Osteocyte (in vitro differentiated cells): ENCODE measurements at regions not wholly inside any gene's neighbourhood (a gene's known extent, or its start where the extent isn't known, plus 50 kb on each side); places are given as distances from the start of the nearest gene placed in this dataset.

Experiments
- DNase-seq: peaks from one replicate; pipeline ENCODE4 v3.0.0; 2021; ENCODE audit warnings: mixed read lengths; ENCODE audit not compliant: unreplicated experiment; ENCODE audit errors: extremely low spot score
- H3K27ac Mint-ChIP-seq: one replicate; pipeline ENCODE4 v1.8.0; 2021; ENCODE audit warnings: mild to moderate bottlenecking, mixed read lengths; ENCODE audit not compliant: unreplicated experiment
- H3K27me3 Mint-ChIP-seq: one replicate; pipeline ENCODE4 v1.8.0; 2021; ENCODE audit warnings: mixed read lengths; ENCODE audit not compliant: unreplicated experiment
- H3K36me3 Mint-ChIP-seq: one replicate; pipeline ENCODE4 v1.8.0; 2021; ENCODE audit warnings: mixed read lengths; ENCODE audit not compliant: unreplicated experiment
- H3K4me1 Mint-ChIP-seq: one replicate; pipeline ENCODE4 v1.8.0; 2021; ENCODE audit warnings: mixed read lengths; ENCODE audit not compliant: unreplicated experiment
- H3K4me3 Mint-ChIP-seq: one replicate; pipeline ENCODE4 v1.8.0; 2021; ENCODE audit warnings: mild to moderate bottlenecking, moderate library complexity, mixed read lengths; ENCODE audit not compliant: unreplicated experiment
- H3K9me3 Mint-ChIP-seq: one replicate; pipeline ENCODE4 v1.8.0; 2021; ENCODE audit warnings: mixed read lengths; ENCODE audit not compliant: unreplicated experiment
- TF ChIP-seq, protein P1 (sequence below): fragments of 200-600 bp; sonication (generic); IDR thresholded peaks from 2 replicates; pipeline ENCODE4 v1.5.0; 2021; ENCODE audit warnings: antibody characterized with exemption, mild to moderate bottlenecking, moderate library complexity

DNA sequence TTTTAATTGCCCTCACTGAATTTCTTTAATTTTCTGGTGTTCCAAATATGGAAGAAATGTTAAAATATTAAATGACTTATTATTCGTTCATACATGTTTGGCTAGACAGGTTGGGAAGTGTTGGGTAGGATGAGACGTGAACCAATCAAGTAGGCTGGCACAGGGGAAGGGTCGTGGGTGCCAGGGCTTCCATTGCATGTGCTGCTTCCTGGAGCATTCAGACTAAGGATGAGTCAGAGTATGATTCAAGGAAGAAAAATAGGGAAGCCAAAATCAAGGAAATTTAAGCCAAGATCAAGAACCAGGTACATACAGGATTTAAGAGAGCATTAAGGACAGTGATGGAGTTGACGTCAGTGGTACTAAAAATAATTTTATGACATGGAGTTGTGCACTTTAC lies 2068.0 kb downstream of the MAT2B start:
- Mint-ChIP-seq H3K4me1 (no peaks in the 10 kb centered on the region), H3K27ac (no peak overlapping the region), H3K36me3 (no peaks in the 10 kb centered on the region), H3K9me3 (peaks cover 22% of the 10 kb centered on the region), H3K4me3 (no peak overlapping the region), H3K27me3 (no peaks in the 10 kb centered on the region)
- TF ChIP-seq, protein P1, sequence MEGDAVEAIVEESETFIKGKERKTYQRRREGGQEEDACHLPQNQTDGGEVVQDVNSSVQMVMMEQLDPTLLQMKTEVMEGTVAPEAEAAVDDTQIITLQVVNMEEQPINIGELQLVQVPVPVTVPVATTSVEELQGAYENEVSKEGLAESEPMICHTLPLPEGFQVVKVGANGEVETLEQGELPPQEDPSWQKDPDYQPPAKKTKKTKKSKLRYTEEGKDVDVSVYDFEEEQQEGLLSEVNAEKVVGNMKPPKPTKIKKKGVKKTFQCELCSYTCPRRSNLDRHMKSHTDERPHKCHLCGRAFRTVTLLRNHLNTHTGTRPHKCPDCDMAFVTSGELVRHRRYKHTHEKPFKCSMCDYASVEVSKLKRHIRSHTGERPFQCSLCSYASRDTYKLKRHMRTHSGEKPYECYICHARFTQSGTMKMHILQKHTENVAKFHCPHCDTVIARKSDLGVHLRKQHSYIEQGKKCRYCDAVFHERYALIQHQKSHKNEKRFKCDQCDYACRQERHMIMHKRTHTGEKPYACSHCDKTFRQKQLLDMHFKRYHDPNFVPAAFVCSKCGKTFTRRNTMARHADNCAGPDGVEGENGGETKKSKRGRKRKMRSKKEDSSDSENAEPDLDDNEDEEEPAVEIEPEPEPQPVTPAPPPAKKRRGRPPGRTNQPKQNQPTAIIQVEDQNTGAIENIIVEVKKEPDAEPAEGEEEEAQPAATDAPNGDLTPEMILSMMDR = no peak
- DNase-seq = no peak

DNA sequence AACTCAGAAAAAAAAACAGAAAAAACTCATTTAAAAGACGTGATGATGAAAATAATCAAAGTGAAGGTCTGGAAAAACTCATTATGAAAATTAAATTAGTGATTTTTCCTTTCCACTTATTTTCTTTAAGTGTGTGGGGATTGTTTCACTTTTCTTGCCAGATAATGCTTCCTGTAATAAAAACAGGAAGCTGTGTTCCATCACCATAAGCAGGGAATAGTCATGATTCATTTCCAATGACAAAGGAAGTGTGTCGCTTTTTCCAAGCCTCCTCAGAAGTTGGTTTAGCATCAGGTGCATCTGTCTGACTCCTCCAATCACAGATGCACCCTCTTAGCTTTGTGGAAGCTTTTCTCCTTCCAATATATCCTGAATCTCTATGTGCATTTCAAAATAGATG lies 2068.7 kb downstream of the MAT2B start:
- TF ChIP-seq, protein P1 = no peak
- Mint-ChIP-seq H3K27me3 (no peaks in the 10 kb centered on the region), H3K4me3 (no peak overlapping the region), H3K27ac (no peak overlapping the region), H3K4me1 (no peaks in the 10 kb centered on the region), H3K36me3 (no peaks in the 10 kb centered on the region), H3K9me3 (peaks cover 22% of the 10 kb centered on the region)
- no peak for DNase-seq

DNA sequence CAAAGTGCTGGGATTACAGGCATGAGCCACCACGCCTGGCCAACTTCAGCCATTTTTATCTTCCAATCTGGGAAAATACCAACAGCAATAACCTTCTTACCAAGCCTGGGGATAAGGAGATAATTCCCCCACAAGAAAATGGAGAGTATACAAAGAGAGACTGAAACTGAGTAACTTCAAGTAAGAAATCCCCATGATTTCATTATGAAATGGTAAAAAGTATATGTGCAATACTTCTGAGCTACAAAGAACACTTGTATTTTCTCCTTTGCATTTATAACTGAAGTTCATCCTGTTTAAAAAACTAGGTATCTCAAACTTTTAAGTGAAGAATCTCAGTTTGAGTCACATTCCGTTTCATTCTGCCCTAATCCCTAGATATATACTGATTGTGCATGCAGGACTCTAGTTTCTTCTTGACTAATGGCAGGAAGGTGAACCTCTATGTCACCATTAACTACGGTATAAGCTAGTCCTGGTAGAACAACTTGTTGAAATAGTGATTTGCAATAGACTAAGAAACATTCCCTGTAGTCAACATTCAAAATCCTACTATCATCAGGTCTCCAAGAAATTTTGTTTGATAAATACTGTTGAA lies 2071.4 kb downstream of the MAT2B start:
- TF ChIP-seq, protein P1 = no peak
- peaks cover 10% of the 10 kb centered on the region for H3K9me3 Mint-ChIP-seq
- H3K27ac Mint-ChIP-seq = no peak overlapping the region
- H3K36me3 Mint-ChIP-seq = no peaks in the 10 kb centered on the region
- H3K27me3 Mint-ChIP-seq = no peaks in the 10 kb centered on the region
- H3K4me1 Mint-ChIP-seq = no peaks in the 10 kb centered on the region
- no peak overlapping the region for H3K4me3 Mint-ChIP-seq
- DNase-seq = no peak

DNA sequence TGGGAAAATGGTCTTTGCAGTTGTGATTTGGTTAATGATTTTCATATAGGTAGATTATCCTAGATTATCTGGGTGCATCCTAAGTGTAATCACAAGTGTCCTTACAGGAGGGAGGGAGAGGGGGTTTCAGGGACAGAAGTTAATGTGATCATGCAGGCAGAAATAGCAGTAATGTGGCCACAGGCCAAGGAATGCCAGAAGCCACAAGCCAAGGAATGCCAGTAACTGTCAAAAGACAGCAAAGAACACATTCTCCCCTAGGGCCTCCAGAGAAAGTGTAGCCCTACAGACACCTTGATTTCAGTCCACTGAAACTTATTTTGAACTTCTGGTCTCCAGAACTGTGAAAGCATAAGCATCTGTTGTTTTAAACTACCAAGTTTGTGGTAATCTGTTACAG lies 2074.5 kb downstream of the MAT2B start:
- TF ChIP-seq, protein P1 = no peak
- no peak overlapping the region for H3K4me3 Mint-ChIP-seq
- DNase-seq = no peak

DNA sequence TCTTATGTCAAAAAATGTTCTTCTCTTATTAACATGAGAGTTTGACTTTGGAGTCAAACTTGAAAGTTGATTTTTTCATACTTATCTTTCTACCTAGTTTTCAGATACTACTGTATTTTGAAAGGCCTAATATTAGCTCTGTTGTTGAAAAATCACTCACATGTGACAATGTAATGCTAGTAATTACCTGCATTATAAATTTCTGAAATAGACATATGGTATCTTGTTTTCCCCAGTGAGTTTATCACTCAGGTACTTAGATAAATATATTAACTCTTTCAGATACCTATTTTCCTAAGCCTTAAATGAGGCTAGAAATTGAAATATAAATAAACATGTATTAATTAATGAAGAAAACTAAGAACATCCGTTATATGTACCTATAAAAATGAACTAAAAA lies 2089.3 kb downstream of the MAT2B start:
- Mint-ChIP-seq H3K4me1 (no peaks in the 10 kb centered on the region), H3K4me3 (no peak overlapping the region), H3K27ac (no peak overlapping the region), H3K9me3 (no peaks in the 10 kb centered on the region), H3K27me3 (no peaks in the 10 kb centered on the region), H3K36me3 (no peaks in the 10 kb centered on the region)
- no peak for DNase-seq
- TF ChIP-seq, protein P1 = no peak

More for the DNA sequence above, 2074.5 kb downstream of the MAT2B start:
- H3K36me3 Mint-ChIP-seq = no peaks in the 10 kb centered on the region
- H3K27me3 Mint-ChIP-seq = no peaks in the 10 kb centered on the region
- H3K9me3 Mint-ChIP-seq = peaks cover 5% of the 10 kb centered on the region
- H3K27ac Mint-ChIP-seq = no peak overlapping the region
- no peaks in the 10 kb centered on the region for H3K4me1 Mint-ChIP-seq
